ENCODE measurements at regions not wholly inside any gene's neighbourhood (a gene's known extent, or its start where the extent isn't known, plus 50 kb on each side); places are given as distances from the start of the nearest gene placed in this dataset.

GRCh38 chr5:61621202-61621650 lies 289.2 kb downstream of the ZSWIM6 start:
- TF ChIP-seq, protein P1, sequence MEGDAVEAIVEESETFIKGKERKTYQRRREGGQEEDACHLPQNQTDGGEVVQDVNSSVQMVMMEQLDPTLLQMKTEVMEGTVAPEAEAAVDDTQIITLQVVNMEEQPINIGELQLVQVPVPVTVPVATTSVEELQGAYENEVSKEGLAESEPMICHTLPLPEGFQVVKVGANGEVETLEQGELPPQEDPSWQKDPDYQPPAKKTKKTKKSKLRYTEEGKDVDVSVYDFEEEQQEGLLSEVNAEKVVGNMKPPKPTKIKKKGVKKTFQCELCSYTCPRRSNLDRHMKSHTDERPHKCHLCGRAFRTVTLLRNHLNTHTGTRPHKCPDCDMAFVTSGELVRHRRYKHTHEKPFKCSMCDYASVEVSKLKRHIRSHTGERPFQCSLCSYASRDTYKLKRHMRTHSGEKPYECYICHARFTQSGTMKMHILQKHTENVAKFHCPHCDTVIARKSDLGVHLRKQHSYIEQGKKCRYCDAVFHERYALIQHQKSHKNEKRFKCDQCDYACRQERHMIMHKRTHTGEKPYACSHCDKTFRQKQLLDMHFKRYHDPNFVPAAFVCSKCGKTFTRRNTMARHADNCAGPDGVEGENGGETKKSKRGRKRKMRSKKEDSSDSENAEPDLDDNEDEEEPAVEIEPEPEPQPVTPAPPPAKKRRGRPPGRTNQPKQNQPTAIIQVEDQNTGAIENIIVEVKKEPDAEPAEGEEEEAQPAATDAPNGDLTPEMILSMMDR (IDR thresholded peaks at IDR 0.05): no peak
- TF ChIP-seq POLR2A (IDR thresholded peaks at IDR 0.05): no peak
- no peak overlapping the region for H3K4me3 ChIP-seq (replicated peaks in 1 of 3)
- H3K27ac ChIP-seq: peak overlapping the region in 2 of 3 donors; percentile 50 to 72
- H3K4me1 ChIP-seq: peaks cover 17 to 34% of the 10 kb centered on the region in 2 donors
- intact Hi-C loops (cut with DNase I): no loop called here
- no peaks in the 10 kb centered on the region for H3K36me3 ChIP-seq
- H3K27me3 ChIP-seq: no peaks in the 10 kb centered on the region
- no peak for DNase-seq
- 72 to 91% methylated on average over 4 to 7 of the region's 7 CpGs for WGBS, 2 donors
- no peaks in the 10 kb centered on the region for H3K9me3 ChIP-seq

DNA sequence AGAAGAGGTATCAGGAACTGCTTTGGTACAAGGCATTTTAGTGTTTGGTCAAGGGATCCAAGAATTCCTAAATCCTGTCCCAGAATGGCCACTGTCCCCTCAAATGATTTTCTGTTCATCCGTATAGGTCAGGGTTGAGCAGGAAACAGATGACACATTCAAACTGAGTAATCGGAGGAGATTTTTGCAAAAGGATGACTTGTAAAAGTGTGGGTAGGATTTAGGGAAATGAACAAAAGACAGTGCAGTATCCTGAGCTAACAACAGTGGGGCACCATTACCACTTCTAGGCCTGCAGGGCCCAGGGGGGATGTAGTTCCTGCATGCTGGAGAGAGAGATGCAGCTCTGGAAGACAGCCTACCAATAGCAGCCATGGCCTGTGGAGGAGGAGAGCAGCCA lies 290.1 kb downstream of the ZSWIM6 start:
- intact Hi-C loops (cut with DNase I): no loop called here
- TF ChIP-seq POLR2A (IDR thresholded peaks at IDR 0.05): no peak
- TF ChIP-seq, protein P1 (IDR thresholded peaks at IDR 0.05): no peak
- no peak overlapping the region for H3K4me3 ChIP-seq (replicated peaks in 1 of 3)
- no peaks in the 10 kb centered on the region for H3K9me3 ChIP-seq
- WGBS, 2 donors: 90 to 91% methylated on average over 2 of the region's 2 CpGs
- no peak for DNase-seq
- no peaks in the 10 kb centered on the region for H3K36me3 ChIP-seq
- H3K4me1 ChIP-seq: peaks cover 20 to 41% of the 10 kb centered on the region in 2 donors
- H3K27me3 ChIP-seq: no peaks in the 10 kb centered on the region
- H3K27ac ChIP-seq: peak overlapping the region in 1 of 3 donors; percentile 72

- 61 to 83% methylated on average over 5 of the region's 5 CpGs for WGBS, 2 donors
- TF ChIP-seq, protein P1 (IDR thresholded peaks at IDR 0.05): peak in 1 of 6 experiments; percentile 9
- no peak for TF ChIP-seq POLR2A (IDR thresholded peaks at IDR 0.05)
- Histone ChIP-seq H3K27me3 (no peaks in the 10 kb centered on the region), H3K9me3 (no peaks in the 10 kb centered on the region), H3K4me3 (replicated peaks in 1 of 3) (no peak overlapping the region), H3K36me3 (no peaks in the 10 kb centered on the region), H3K4me1 (peaks cover 20 to 41% of the 10 kb centered on the region in 2 donors), H3K27ac (no peak overlapping the region)
- intact Hi-C loops (cut with DNase I): no loop called here
- DNase-seq: no peak
Measured at GRCh38 chr5:61623401-61624069, 291.5 kb downstream of the ZSWIM6 start.

DNA sequence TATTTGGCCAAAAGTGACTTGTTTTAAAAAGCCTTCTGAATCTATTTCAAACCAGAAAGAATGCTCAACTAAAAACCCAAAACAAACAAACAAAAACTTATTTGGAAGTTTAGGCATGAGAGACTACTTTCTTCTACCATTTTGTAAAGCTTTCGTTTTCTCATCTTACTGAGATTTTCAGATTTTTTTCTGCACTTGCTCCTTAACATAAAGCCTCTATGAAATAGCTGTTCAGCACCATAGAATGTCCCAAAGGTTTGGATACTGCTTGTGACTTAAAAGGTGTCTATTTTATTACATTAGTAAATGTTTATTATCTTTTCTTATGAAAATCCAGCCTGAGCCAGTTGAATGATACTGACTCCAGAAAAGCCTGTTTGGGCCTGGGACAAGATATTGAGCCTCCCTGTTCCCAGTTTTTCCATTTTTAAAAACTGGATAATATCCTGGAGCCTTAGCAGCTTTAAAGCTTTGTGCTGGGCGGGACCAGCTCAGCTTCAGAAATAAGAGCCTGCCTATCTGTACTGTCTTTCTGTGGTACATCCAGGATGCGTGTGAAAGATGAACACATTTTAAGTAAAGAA lies 292.6 kb downstream of the ZSWIM6 start:
- no peaks in the 10 kb centered on the region for H3K9me3 ChIP-seq
- H3K4me1 ChIP-seq: peaks cover 20 to 41% of the 10 kb centered on the region in 2 donors
- H3K4me3 ChIP-seq (replicated peaks in 1 of 3): no peak overlapping the region
- TF ChIP-seq, protein P1 (IDR thresholded peaks at IDR 0.05): no peak
- TF ChIP-seq POLR2A (IDR thresholded peaks at IDR 0.05): no peak
- 82 to 96% methylated on average over 3 of the region's 3 CpGs for WGBS, 2 donors
- peak overlapping the region in 2 of 3 donors; percentile 88 for H3K27ac ChIP-seq
- DNase-seq: no peak
- no peaks in the 10 kb centered on the region for H3K27me3 ChIP-seq
- H3K36me3 ChIP-seq: no peaks in the 10 kb centered on the region
- intact Hi-C loops (cut with DNase I): no loop called here

GRCh38 chr5:61625137-61625561 lies 293.1 kb downstream of the ZSWIM6 start:
- peak overlapping the region in 2 of 3 donors; percentile 88 for H3K27ac ChIP-seq
- H3K4me1 ChIP-seq: peaks cover 20 to 38% of the 10 kb centered on the region in 2 donors
- no peaks in the 10 kb centered on the region for H3K36me3 ChIP-seq
- TF ChIP-seq POLR2A (IDR thresholded peaks at IDR 0.05): no peak
- TF ChIP-seq, protein P1 (IDR thresholded peaks at IDR 0.05): no peak
- 50 to 63% methylated on average over 11 of the region's 11 CpGs for WGBS, 2 donors
- intact Hi-C loops (cut with DNase I): no loop called here
- no peaks in the 10 kb centered on the region for H3K9me3 ChIP-seq
- H3K27me3 ChIP-seq: no peaks in the 10 kb centered on the region
- DNase-seq: no peak
- peak overlapping the region in 1 of 3 donors; percentile 46 for H3K4me3 ChIP-seq (replicated peaks in 1 of 3)
